Sigmoid colon (tissue), 6 donors: ENCODE measurements at regions not wholly inside any gene's neighbourhood (a gene's known extent, or its start where the extent isn't known, plus 50 kb on each side); places are given as distances from the start of the nearest gene placed in this dataset.

Experiments used
- DNase-seq: peaks from one replicate; pipeline ENCODE4 v3.0.0-alpha.2; 2019
- H3K27ac ChIP-seq, 4 donors: fragments of 200-600 bp; sonication (generic); one replicate each; pipeline ENCODE4 v1.5.1; 2016 to 2019; ENCODE audit warnings: mild to moderate bottlenecking in 1 of 4
- H3K27me3 ChIP-seq, 3 donors: fragments of 200-600 bp; sonication (generic); one replicate each; pipeline ENCODE4 v1.5.1; 2019; ENCODE audit warnings: mild to moderate bottlenecking in 1 of 3
- H3K36me3 ChIP-seq, 4 donors: fragments of 200-600 bp; sonication (generic); one replicate each; pipeline ENCODE4 v1.5.1; 2016 to 2019
- H3K4me1 ChIP-seq, 4 donors: fragments of 200-600 bp; sonication (generic); one replicate each; pipeline ENCODE4 v1.5.1; 2017 to 2019
- H3K4me3 ChIP-seq, 4 donors: fragments of 200-600 bp; sonication (generic); one replicate each; pipeline ENCODE4 v1.5.1; 2017 to 2019; ENCODE audit warnings: mild to moderate bottlenecking in 2 of 4, moderate library complexity in 1 of 4
- H3K9me3 ChIP-seq, 4 donors: fragments of 200-600 bp in 3 of 4; sonication (generic) in 3 of 4; one replicate each; pipeline versions ENCODE4 v1.5.1 to v1.6.1; 2013 to 2019
- EP300 ChIP-seq, 4 donors: sonication (generic); formaldehyde crosslinking; IDR thresholded peaks; one replicate each; pipeline ENCODE4 v1.6.1; 2017; ENCODE audit warnings: antibody characterized with exemption in 4 of 4
- POLR2A ChIP-seq, 2 donors: fragments of 450-650 bp; IDR thresholded peaks; one replicate each; pipeline ENCODE4 v1.6.1; 2016; ENCODE audit warnings: antibody characterized with exemption in 2 of 2, mild to moderate bottlenecking in 2 of 2, moderate library complexity in 2 of 2
- POLR2AphosphoS5 ChIP-seq, 4 donors: sonication (generic); formaldehyde crosslinking; IDR thresholded peaks; one replicate each; pipeline ENCODE4 v1.6.1; 2017; ENCODE audit warnings: antibody characterized with exemption in 4 of 4
- WGBS, 2 donors: extraction: QIAGEN DNeasy Blood & Tissue Kit; methylation state at CpG; one replicate each; pipeline ENCODE4 v1.1.7; 2013; 5-methylcytosine and 5-hydroxymethylcytosine counted together
- intact Hi-C: fragments of 100-400 bp; cut with DNase I; formaldehyde crosslinking; loops from one replicate; pipeline ENCODE4 v1.15.1; 2023
- TF ChIP-seq, protein P1 (sequence below), 4 experiments: fragments of 450-650 bp in 3 of 4; fragments of 200-600 bp in 1 of 4; IDR thresholded peaks; one replicate each; pipeline ENCODE4 v1.5.1; 2016 to 2019; ENCODE audit warnings: antibody characterized with exemption in 4 of 4, mild to moderate bottlenecking in 3 of 4, moderate library complexity in 2 of 4
- donor health status: healthy with polysubstance abuse.
- donor health status: healthy.

DNA sequence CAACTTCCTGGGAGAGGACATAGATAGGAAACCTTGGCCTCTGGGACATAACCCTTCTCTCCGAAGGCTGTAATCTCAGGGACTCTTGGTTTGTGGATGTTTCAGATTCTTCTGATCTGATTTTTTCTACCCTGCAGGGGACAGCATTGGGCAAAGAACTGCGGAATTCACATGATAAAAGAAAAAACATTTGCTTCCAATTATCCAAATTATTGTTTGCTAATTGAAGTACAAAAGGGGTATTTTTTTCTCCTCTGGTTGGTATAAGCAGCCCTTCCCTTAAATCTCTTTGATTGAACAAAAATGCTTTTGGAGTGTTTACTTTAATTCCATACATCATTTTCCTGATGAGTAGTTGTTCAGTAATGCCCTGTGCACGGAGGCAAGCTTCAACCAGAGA, 251.7 kb upstream of the IRX3 start:
- intact Hi-C loops, result no loop called here
- no peak for DNase-seq
- Histone ChIP-seq H3K4me1 (no peaks in the 10 kb centered on the region), H3K4me3 (no peak overlapping the region), H3K27me3 (peaks cover 0 to 23% (median 6%) of the 10 kb centered on the region in 3 donors), H3K36me3 (no peaks in the 10 kb centered on the region), H3K9me3 (no peaks in the 10 kb centered on the region), H3K27ac (no peak overlapping the region)
- TF ChIP-seq POLR2A (IDR thresholded peaks at IDR 0.05), result no peak
- no peak for TF ChIP-seq POLR2AphosphoS5 (IDR thresholded peaks at IDR 0.05)
- TF ChIP-seq EP300 (IDR thresholded peaks at IDR 0.05), result no peak
- TF ChIP-seq, protein P1, sequence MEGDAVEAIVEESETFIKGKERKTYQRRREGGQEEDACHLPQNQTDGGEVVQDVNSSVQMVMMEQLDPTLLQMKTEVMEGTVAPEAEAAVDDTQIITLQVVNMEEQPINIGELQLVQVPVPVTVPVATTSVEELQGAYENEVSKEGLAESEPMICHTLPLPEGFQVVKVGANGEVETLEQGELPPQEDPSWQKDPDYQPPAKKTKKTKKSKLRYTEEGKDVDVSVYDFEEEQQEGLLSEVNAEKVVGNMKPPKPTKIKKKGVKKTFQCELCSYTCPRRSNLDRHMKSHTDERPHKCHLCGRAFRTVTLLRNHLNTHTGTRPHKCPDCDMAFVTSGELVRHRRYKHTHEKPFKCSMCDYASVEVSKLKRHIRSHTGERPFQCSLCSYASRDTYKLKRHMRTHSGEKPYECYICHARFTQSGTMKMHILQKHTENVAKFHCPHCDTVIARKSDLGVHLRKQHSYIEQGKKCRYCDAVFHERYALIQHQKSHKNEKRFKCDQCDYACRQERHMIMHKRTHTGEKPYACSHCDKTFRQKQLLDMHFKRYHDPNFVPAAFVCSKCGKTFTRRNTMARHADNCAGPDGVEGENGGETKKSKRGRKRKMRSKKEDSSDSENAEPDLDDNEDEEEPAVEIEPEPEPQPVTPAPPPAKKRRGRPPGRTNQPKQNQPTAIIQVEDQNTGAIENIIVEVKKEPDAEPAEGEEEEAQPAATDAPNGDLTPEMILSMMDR (IDR thresholded peaks at IDR 0.05), result no peak
- 63 to 66% methylated on average over 3 of the region's 3 CpGs for WGBS, 2 donors

DNA sequence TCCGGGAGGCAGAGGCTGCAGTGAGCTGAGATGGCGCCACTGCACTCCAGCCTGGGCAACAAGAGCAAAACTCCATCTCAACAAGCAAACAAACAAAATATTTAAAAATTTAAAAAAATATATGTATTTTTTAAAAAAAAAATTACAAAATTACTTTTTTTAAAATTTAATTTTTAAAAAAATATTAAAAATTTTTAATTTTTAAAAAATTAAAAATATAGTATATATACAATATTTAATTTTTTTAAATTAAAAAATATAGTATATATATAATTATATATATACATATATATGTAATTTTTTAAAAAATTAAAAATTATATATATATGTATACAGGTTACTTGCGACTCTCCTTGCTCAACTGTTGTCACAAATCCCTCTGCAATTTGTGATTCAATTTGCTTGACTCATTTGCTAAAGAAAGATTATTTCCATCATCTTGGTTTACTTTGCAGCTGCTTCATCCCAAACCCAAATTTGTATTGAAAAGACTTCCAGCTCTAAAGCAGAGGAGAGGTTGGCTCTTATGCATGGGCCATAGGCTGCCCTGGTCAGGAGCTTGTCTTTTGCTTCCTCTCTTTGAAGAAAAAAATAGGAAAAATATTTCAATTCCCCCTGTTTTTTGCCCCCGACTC, 247.4 kb upstream of the IRX3 start:
- H3K27me3 ChIP-seq, result peaks cover 0 to 6% (median 0%) of the 10 kb centered on the region in 3 donors
- 94 to 95% methylated on average over 4 of the region's 4 CpGs for WGBS, 2 donors
- DNase-seq, result no peak
- no peak overlapping the region for H3K4me3 ChIP-seq
- no peaks in the 10 kb centered on the region for H3K4me1 ChIP-seq
- peaks cover 0 to 5% (median 0%) of the 10 kb centered on the region in 4 donors for H3K9me3 ChIP-seq
- no peaks in the 10 kb centered on the region for H3K36me3 ChIP-seq
- intact Hi-C loops, result no loop called here
- H3K27ac ChIP-seq, result no peak overlapping the region
- TF ChIP-seq POLR2AphosphoS5 (IDR thresholded peaks at IDR 0.05), result no peak

DNA sequence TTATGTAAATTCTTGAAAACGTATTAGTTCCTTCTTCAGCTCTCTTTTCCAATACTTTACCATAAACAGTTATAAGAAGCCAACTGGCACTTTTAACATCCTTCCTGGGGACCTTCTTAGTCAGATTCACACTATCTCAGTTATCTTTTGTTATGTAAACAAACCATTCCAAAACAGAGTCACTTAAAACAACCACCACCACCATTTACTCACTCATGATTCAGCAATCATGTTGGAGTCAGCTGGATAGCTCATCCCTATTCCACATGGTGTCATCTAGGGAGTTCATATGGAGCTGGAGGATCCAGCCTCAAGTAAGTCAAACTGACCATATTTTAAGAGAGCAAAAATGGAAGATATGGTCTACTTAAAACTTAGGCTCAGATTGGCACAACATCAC, 240.3 kb upstream of the IRX3 start:
- 57 to 67% methylated on average over 1 of the region's 1 CpG for WGBS, 2 donors
- Histone ChIP-seq H3K9me3 (peaks cover 0 to 3% (median 0%) of the 10 kb centered on the region in 4 donors), H3K4me3 (no peak overlapping the region), H3K4me1 (no peaks in the 10 kb centered on the region), H3K27me3 (no peaks in the 10 kb centered on the region), H3K27ac (no peak overlapping the region), H3K36me3 (no peaks in the 10 kb centered on the region)
- intact Hi-C loops, result no loop called here
- TF ChIP-seq EP300 (IDR thresholded peaks at IDR 0.05), result no peak
- TF ChIP-seq POLR2AphosphoS5 (IDR thresholded peaks at IDR 0.05), result no peak
- TF ChIP-seq, protein P1 (IDR thresholded peaks at IDR 0.05), result no peak
- TF ChIP-seq POLR2A (IDR thresholded peaks at IDR 0.05), result no peak
- no peak for DNase-seq

DNA sequence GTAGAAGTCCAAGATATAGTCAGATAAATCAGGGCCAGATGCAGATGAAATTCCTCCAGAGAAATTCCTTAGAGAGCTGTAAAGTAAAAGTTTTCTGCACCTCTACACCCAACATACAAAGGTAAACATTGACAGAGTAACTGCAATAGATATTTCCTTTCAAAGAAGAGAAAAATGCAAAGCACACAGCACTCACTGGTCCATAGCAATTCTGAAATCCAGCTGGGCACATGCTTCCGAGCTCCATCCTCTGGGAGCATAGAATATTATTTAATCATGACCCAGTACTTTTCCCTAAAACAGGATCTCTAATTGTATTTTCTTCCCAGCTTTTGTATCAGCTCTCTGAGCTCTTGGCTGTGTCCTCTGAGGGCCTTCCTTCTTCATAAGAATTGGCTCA, 239.5 kb upstream of the IRX3 start:
- Histone ChIP-seq H3K36me3 (no peaks in the 10 kb centered on the region), H3K27me3 (no peaks in the 10 kb centered on the region), H3K27ac (no peak overlapping the region), H3K4me1 (no peaks in the 10 kb centered on the region), H3K9me3 (peaks cover 0 to 3% (median 0%) of the 10 kb centered on the region in 4 donors), H3K4me3 (no peak overlapping the region)
- WGBS, 2 donors, result 84 to 87% methylated on average over 1 of the region's 1 CpG
- DNase-seq, result no peak
- no peak for TF ChIP-seq EP300 (IDR thresholded peaks at IDR 0.05)
- TF ChIP-seq POLR2A (IDR thresholded peaks at IDR 0.05), result no peak
- TF ChIP-seq, protein P1 (IDR thresholded peaks at IDR 0.05), result no peak
- no peak for TF ChIP-seq POLR2AphosphoS5 (IDR thresholded peaks at IDR 0.05)
- intact Hi-C loops, result no loop called here

DNA sequence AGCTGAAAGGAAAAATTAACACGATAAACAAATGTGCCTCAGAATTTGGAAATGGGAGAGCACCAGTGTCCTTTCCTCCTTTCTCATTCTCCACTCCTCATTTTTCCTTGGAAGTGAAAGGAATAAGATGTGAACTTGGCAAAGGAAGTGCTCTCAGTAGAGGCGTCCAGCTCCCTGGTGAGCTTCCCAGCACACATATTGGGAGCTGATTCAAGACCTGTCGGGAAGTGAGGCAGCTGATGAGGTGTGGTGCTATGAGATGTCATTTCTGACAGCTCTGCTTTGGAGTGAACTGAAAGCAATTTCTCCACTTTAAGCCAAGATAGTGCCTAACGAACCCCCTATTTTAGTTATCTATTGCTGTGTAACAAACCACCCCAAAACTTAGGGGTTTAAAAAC, 238.5 kb upstream of the IRX3 start:
- Histone ChIP-seq H3K4me1 (no peaks in the 10 kb centered on the region), H3K9me3 (peaks cover 0 to 3% (median 0%) of the 10 kb centered on the region in 4 donors), H3K27ac (no peak overlapping the region), H3K36me3 (no peaks in the 10 kb centered on the region), H3K27me3 (no peaks in the 10 kb centered on the region), H3K4me3 (no peak overlapping the region)
- TF ChIP-seq POLR2A (IDR thresholded peaks at IDR 0.05), result no peak
- TF ChIP-seq, protein P1 (IDR thresholded peaks at IDR 0.05), result no peak
- no peak for TF ChIP-seq EP300 (IDR thresholded peaks at IDR 0.05)
- TF ChIP-seq POLR2AphosphoS5 (IDR thresholded peaks at IDR 0.05), result no peak
- WGBS, 2 donors, result 88 to 90% methylated on average over 4 of the region's 4 CpGs
- DNase-seq, result no peak
- intact Hi-C loops, result no loop called here
